ENCODE measurements at regions not wholly inside any gene's neighbourhood (a gene's known extent, or its start where the extent isn't known, plus 50 kb on each side); places are given as distances from the start of the nearest gene placed in this dataset.

DNA sequence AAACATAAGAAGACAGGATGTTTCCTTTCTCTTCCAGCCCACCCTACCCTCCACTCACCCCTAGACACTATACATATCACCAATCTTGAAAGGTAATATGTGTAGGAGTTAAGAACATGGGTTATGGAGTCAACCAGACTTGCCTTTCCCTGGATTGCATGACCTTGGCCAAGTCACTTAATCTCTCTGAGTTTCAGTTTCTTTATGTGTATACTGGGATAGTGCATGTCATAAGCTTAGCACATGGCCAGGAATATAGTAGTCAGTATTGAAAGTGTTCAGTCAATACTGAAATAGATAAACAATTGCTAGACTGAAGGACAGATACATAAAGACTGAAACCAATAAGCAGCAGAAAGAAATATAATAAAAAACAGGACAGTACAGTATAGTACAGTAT lies 283.2 kb upstream of the STT3B start:
- H3K27me3 ChIP-seq = no peaks in the 10 kb centered on the region
- no peak for TF ChIP-seq POLR2A (IDR thresholded peaks at IDR 0.05)
- TF ChIP-seq EP300 (IDR thresholded peaks at IDR 0.05) = no peak
- no peak for TF ChIP-seq POLR2AphosphoS5 (IDR thresholded peaks at IDR 0.05)
- TF ChIP-seq, protein P1, sequence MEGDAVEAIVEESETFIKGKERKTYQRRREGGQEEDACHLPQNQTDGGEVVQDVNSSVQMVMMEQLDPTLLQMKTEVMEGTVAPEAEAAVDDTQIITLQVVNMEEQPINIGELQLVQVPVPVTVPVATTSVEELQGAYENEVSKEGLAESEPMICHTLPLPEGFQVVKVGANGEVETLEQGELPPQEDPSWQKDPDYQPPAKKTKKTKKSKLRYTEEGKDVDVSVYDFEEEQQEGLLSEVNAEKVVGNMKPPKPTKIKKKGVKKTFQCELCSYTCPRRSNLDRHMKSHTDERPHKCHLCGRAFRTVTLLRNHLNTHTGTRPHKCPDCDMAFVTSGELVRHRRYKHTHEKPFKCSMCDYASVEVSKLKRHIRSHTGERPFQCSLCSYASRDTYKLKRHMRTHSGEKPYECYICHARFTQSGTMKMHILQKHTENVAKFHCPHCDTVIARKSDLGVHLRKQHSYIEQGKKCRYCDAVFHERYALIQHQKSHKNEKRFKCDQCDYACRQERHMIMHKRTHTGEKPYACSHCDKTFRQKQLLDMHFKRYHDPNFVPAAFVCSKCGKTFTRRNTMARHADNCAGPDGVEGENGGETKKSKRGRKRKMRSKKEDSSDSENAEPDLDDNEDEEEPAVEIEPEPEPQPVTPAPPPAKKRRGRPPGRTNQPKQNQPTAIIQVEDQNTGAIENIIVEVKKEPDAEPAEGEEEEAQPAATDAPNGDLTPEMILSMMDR (IDR thresholded peaks at IDR 0.05) = no peak
- no peaks in the 10 kb centered on the region for H3K9me3 ChIP-seq
- DNase-seq = no peak
- no peaks in the 10 kb centered on the region for H3K36me3 ChIP-seq
- intact Hi-C loops (cut with DNase I; ENCODE audit: low total_unique reads) = no loop called here
- H3K27ac ChIP-seq = no peak overlapping the region
- H3K4me3 ChIP-seq = no peak overlapping the region
- H3K4me1 ChIP-seq = no peaks in the 10 kb centered on the region

DNA sequence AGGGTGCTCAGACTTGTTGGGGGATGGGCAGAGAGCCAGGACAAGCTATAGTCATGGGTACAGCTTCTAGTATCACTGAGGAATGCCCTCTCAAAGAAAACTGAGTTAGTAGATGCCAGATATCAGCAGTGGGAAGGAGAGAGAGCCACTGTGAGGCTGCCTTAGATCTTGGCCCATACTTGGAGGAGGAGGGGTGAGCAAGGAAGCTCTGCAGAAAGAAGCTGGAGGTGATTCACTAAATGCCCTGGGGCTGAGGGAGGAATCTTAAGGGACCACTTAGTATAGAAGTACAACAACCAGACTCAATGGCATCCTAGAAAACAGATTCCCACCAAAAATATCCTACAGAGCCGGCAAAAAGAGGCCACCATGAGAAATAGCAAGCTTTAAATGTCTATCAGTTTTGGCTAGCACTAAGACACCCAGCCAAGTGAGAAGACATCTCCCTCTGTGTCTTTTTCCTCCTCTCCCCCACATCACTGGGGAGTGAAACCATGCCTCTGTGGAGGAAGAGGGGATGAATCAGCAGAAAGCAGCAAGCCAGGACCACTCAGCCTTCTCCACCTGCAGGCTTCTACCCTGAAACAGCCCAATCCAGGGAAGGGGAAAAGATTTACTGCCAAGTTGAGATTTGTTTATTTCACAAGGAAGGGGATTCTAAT lies 282.5 kb upstream of the STT3B start:
- DNase-seq = no peak
- TF ChIP-seq POLR2A (IDR thresholded peaks at IDR 0.05) (no peak), EP300 (IDR thresholded peaks at IDR 0.05) (no peak), POLR2AphosphoS5 (IDR thresholded peaks at IDR 0.05) (no peak)
- TF ChIP-seq, protein P1 (IDR thresholded peaks at IDR 0.05) = no peak
- H3K4me3 ChIP-seq = no peak overlapping the region
- intact Hi-C loops (cut with DNase I; ENCODE audit: low total_unique reads) = no loop called here
- no peak overlapping the region for H3K27ac ChIP-seq
- no peaks in the 10 kb centered on the region for H3K4me1 ChIP-seq
- no peaks in the 10 kb centered on the region for H3K36me3 ChIP-seq
- H3K27me3 ChIP-seq = no peaks in the 10 kb centered on the region
- H3K9me3 ChIP-seq = no peaks in the 10 kb centered on the region
- WGBS, 5 donors = 64 to 97% (median 90%) methylated on average over 1 of the region's 1 CpG

DNA sequence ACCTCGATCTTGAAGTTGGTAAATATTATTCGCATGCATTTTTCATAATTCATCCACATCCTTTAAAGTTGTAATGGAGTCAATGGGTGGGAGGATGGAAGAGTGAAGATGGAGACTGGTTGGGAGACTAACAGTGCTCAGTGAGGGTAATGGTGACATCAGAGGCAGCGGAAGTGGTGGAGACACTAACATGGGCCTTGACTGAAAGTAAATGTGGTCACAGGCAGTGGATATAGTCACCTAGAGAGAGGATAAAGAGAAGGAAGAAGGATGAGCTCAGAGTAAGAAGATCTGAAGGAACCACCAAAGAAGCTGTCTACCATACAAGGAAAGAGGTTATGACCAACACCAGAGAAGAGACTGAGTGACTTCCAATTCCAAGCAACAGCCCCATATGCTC lies 281.6 kb upstream of the STT3B start:
- DNase-seq = no peak
- TF ChIP-seq POLR2AphosphoS5 (IDR thresholded peaks at IDR 0.05) (no peak), EP300 (IDR thresholded peaks at IDR 0.05) (no peak), POLR2A (IDR thresholded peaks at IDR 0.05) (no peak)
- TF ChIP-seq, protein P1 (IDR thresholded peaks at IDR 0.05) = no peak
- WGBS, 5 donors = 96 to 98% (median 97%) methylated on average over 3 of the region's 3 CpGs
- no peaks in the 10 kb centered on the region for H3K4me1 ChIP-seq
- intact Hi-C loops (cut with DNase I; ENCODE audit: low total_unique reads) = no loop called here
- H3K27ac ChIP-seq = no peak overlapping the region
- no peak overlapping the region for H3K4me3 ChIP-seq
- H3K27me3 ChIP-seq = no peaks in the 10 kb centered on the region
- no peaks in the 10 kb centered on the region for H3K9me3 ChIP-seq
- no peaks in the 10 kb centered on the region for H3K36me3 ChIP-seq

DNA sequence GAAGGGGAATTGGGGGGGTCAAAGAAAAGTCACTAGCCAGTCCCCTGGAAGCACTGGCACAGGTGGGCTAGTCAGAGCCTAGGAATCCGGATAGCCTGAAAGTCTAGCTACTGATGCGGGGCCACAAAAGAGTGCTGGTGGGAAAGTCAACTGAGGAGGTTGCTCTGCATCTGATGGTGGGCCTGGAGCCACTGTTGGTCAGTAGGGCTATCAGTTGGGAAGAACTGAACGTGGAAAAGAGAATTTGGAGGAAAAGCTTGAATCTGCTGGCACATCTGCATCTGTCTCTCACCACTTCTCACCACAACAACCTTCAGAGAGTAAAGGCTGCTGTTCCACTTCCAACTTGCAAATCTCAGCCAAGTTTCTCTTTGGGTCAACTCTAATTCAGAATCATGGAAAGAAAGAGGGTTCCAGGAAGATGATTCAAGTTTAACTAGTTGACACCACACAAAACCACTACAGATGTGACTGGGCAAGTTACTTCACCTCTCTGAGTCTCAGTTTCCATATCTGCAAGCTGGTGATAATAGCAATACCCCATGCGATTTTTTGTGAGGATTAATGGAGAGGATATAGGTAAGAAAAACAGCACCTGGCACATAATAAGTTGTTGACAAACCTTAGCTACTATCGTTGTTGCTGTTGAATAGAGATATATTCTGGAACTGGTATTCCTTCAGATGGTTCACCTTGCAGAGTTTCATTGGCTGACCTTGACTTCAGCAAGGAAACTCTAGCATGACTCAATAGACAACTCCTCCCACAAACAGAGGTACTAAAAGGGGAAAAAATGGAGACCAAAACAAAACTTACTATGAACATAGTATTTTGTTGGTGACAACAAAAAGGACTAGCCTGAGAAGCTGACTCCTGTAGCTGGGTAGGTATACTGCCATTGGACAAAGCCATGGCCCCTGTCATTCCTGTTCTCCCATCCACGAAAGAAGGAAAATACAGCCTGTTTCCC lies 280.2 kb upstream of the STT3B start:
- Histone ChIP-seq H3K9me3 (no peaks in the 10 kb centered on the region), H3K27ac (no peak overlapping the region), H3K4me3 (no peak overlapping the region), H3K4me1 (no peaks in the 10 kb centered on the region), H3K27me3 (no peaks in the 10 kb centered on the region), H3K36me3 (no peaks in the 10 kb centered on the region)
- TF ChIP-seq EP300 (IDR thresholded peaks at IDR 0.05) (no peak), POLR2AphosphoS5 (IDR thresholded peaks at IDR 0.05) (no peak), POLR2A (IDR thresholded peaks at IDR 0.05) (no peak)
- TF ChIP-seq, protein P1 (IDR thresholded peaks at IDR 0.05) = no peak
- WGBS, 5 donors = 75 to 84% (median 81%) methylated on average over 6 of the region's 6 CpGs
- intact Hi-C loops (cut with DNase I; ENCODE audit: low total_unique reads) = no loop called here
- DNase-seq = no peak

All from stomach (tissue), 8 donors.